ENCODE measurements at regions not wholly inside any gene's neighbourhood (a gene's known extent, or its start where the extent isn't known, plus 50 kb on each side); places are given as distances from the start of the nearest gene placed in this dataset.

- no peak for TF ChIP-seq POLR2A (IDR thresholded peaks at IDR 0.05; ENCODE audit: low read depth, low read length)
- TF ChIP-seq POLR2AphosphoS5 (IDR thresholded peaks at IDR 0.05; ENCODE audit: low read depth, low read length) = no peak
- no peak for TF ChIP-seq TAF1 (IDR thresholded peaks at IDR 0.05; ENCODE audit: low read depth, low read length)
Measured at GRCh38 chr11:112810951-112811350, 150.3 kb upstream of the NCAM1 start.

Data from GM12891 (cell line).